K562 (cell line): ENCODE measurements at regions not wholly inside any gene's neighbourhood (a gene's known extent, or its start where the extent isn't known, plus 50 kb on each side); places are given as distances from the start of the nearest gene placed in this dataset.

ENCODE experiments used
- ZBTB40 ChIP-seq, 2 experiments: fragments of 450-650 bp in 1 of 2; sonication (generic) in 1 of 2; formaldehyde crosslinking in 1 of 2; IDR thresholded peaks; 2 replicates each; pipeline versions ENCODE4 v1.7.1 to v1.9.0; 2016 to 2022; ENCODE audit warnings: inconsistent platforms in 1 of 2, mild to moderate bottlenecking in 1 of 2, missing genetic modification reagents in 1 of 2

- no peak for TF ChIP-seq ZBTB40 (IDR thresholded peaks at IDR 0.05)
- no peak for TF ChIP-seq ZBTB40 (CRISPR knock-in tag; IDR thresholded peaks at IDR 0.05)
Measured at GRCh38 chr10:42990016-42990720, 86.7 kb upstream of the RET start (continued).
